MG63 (cell line): ENCODE measurements at regions not wholly inside any gene's neighbourhood (a gene's known extent, or its start where the extent isn't known, plus 50 kb on each side); places are given as distances from the start of the nearest gene placed in this dataset.
A peak's percentile ranks its signal among the peaks of the same experiment; 100 is the strongest.
"Not testable (repeated sequence)": the region's sequence is repeated elsewhere in the genome, so short reads cannot be mapped to it uniquely, and the experiment has no call there.

Source experiments
- DNase-seq: peaks from one replicate; pipeline ENCODE4 v3.0.0-alpha.2; 2020
- H3K27me3 ChIP-seq: fragments of 250-450 bp; sonication (Bioruptor Pico); 2 replicates; pipeline ENCODE4 v1.5.1; 2020; ENCODE audit warnings: mild to moderate bottlenecking, moderate library complexity
- H3K36me3 ChIP-seq: fragments of 250-450 bp; sonication (Bioruptor Pico); 2 replicates; pipeline ENCODE4 v1.5.1; 2020; ENCODE audit warnings: mild to moderate bottlenecking, moderate library complexity
- H3K4me3 ChIP-seq: fragments of 250-450 bp; sonication (Bioruptor Pico); 2 replicates; pipeline ENCODE4 v1.5.1; 2020; ENCODE audit warnings: mild to moderate bottlenecking, moderate library complexity
- H3K9me3 ChIP-seq: fragments of 250-450 bp; sonication (Bioruptor Pico); 2 replicates; pipeline ENCODE4 v1.5.1; 2020; ENCODE audit warnings: mild to moderate bottlenecking, moderate library complexity

- no peak for DNase-seq
- H3K9me3 ChIP-seq, result no peaks in the 10 kb centered on the region
- H3K27me3 ChIP-seq, result no peaks in the 10 kb centered on the region
- H3K36me3 ChIP-seq, result no peaks in the 10 kb centered on the region
- H3K4me3 ChIP-seq, result no peak overlapping the region
Measured at GRCh38 chr4:34972189-34972588, 1272.1 kb downstream of the ARAP2 start.

- DNase-seq, result no peak
- Histone ChIP-seq H3K36me3 (no peaks in the 10 kb centered on the region), H3K27me3 (no peaks in the 10 kb centered on the region), H3K9me3 (no peaks in the 10 kb centered on the region), H3K4me3 (no peak overlapping the region)
Measured at GRCh38 chr4:34973650-34974312, 1270.5 kb downstream of the ARAP2 start.

GRCh38 chr4:34974313-34974680, 1270.0 kb downstream of the ARAP2 start:
- Histone ChIP-seq H3K9me3 (no peaks in the 10 kb centered on the region), H3K4me3 (no peak overlapping the region), H3K36me3 (no peaks in the 10 kb centered on the region), H3K27me3 (no peaks in the 10 kb centered on the region)
- DNase-seq, result no peak

- not testable (repeated sequence) for H3K9me3 ChIP-seq, H3K4me3 ChIP-seq, H3K27me3 ChIP-seq, H3K36me3 ChIP-seq
- DNase-seq, result peak; percentile 50
Measured at GRCh38 chr4:35021222-35021621, 1223.1 kb downstream of the ARAP2 start.

GRCh38 chr4:35025152-35025834, 1219.0 kb downstream of the ARAP2 start:
- no peak for DNase-seq
- Histone ChIP-seq H3K9me3 (no peaks in the 10 kb centered on the region), H3K4me3 (no peak overlapping the region), H3K36me3 (no peaks in the 10 kb centered on the region), H3K27me3 (no peaks in the 10 kb centered on the region)

GRCh38 chr4:35038079-35038805, 1206.1 kb downstream of the ARAP2 start:
- Histone ChIP-seq H3K27me3 (no peaks in the 10 kb centered on the region), H3K9me3 (no peaks in the 10 kb centered on the region), H3K4me3 (no peak overlapping the region), H3K36me3 (no peaks in the 10 kb centered on the region)
- no peak for DNase-seq

- no peak for DNase-seq
- Histone ChIP-seq H3K27me3 (no peaks in the 10 kb centered on the region), H3K4me3 (no peak overlapping the region)
Measured at GRCh38 chr4:35038845-35039244, 1205.5 kb downstream of the ARAP2 start.

GRCh38 chr4:35052546-35052945, 1191.8 kb downstream of the ARAP2 start:
- Histone ChIP-seq H3K4me3 (no peak overlapping the region), H3K27me3 (no peaks in the 10 kb centered on the region), H3K9me3 (no peaks in the 10 kb centered on the region), H3K36me3 (no peaks in the 10 kb centered on the region)
- no peak for DNase-seq

More at GRCh38 chr4:35038845-35039244, 1205.5 kb downstream of the ARAP2 start:
- H3K9me3 ChIP-seq, result no peaks in the 10 kb centered on the region
- no peaks in the 10 kb centered on the region for H3K36me3 ChIP-seq

- DNase-seq, result no peak
- H3K36me3 ChIP-seq, result no peaks in the 10 kb centered on the region
- H3K27me3 ChIP-seq, result no peaks in the 10 kb centered on the region
- no peaks in the 10 kb centered on the region for H3K9me3 ChIP-seq
- no peak overlapping the region for H3K4me3 ChIP-seq
Measured at GRCh38 chr4:35063031-35063570, 1181.2 kb downstream of the ARAP2 start.

- no peak overlapping the region for H3K4me3 ChIP-seq
- H3K27me3 ChIP-seq, result no peaks in the 10 kb centered on the region
- no peak for DNase-seq
- no peaks in the 10 kb centered on the region for H3K36me3 ChIP-seq
- no peaks in the 10 kb centered on the region for H3K9me3 ChIP-seq
Measured at GRCh38 chr4:35066406-35066805, 1177.9 kb downstream of the ARAP2 start.

GRCh38 chr4:35080799-35081198, 1163.5 kb downstream of the ARAP2 start:
- Histone ChIP-seq H3K4me3 (no peak overlapping the region), H3K36me3 (no peaks in the 10 kb centered on the region), H3K27me3 (no peaks in the 10 kb centered on the region), H3K9me3 (no peaks in the 10 kb centered on the region)
- DNase-seq, result no peak

GRCh38 chr4:35087218-35087617, 1157.1 kb downstream of the ARAP2 start:
- DNase-seq, result no peak
- H3K9me3 ChIP-seq, result no peaks in the 10 kb centered on the region
- no peaks in the 10 kb centered on the region for H3K27me3 ChIP-seq
- no peak overlapping the region for H3K4me3 ChIP-seq
- H3K36me3 ChIP-seq, result no peaks in the 10 kb centered on the region

GRCh38 chr4:35100932-35101331, 1143.4 kb downstream of the ARAP2 start:
- Histone ChIP-seq H3K4me3 (no peak overlapping the region), H3K9me3 (no peaks in the 10 kb centered on the region), H3K36me3 (no peaks in the 10 kb centered on the region), H3K27me3 (no peaks in the 10 kb centered on the region)
- no peak for DNase-seq

GRCh38 chr4:35102066-35102465, 1142.2 kb downstream of the ARAP2 start:
- no peak overlapping the region for H3K4me3 ChIP-seq
- no peaks in the 10 kb centered on the region for H3K36me3 ChIP-seq
- H3K9me3 ChIP-seq, result no peaks in the 10 kb centered on the region
- DNase-seq, result no peak
- H3K27me3 ChIP-seq, result no peaks in the 10 kb centered on the region

GRCh38 chr4:35105486-35105885, 1138.8 kb downstream of the ARAP2 start:
- no peak overlapping the region for H3K4me3 ChIP-seq
- no peak for DNase-seq
- H3K36me3 ChIP-seq, result no peaks in the 10 kb centered on the region
- no peaks in the 10 kb centered on the region for H3K27me3 ChIP-seq
- H3K9me3 ChIP-seq, result no peaks in the 10 kb centered on the region

GRCh38 chr4:35106091-35106734, 1138.1 kb downstream of the ARAP2 start:
- Histone ChIP-seq H3K9me3 (no peaks in the 10 kb centered on the region), H3K36me3 (no peaks in the 10 kb centered on the region), H3K27me3 (no peaks in the 10 kb centered on the region), H3K4me3 (no peak overlapping the region)
- DNase-seq, result no peak

- DNase-seq, result no peak
- Histone ChIP-seq H3K36me3 (no peaks in the 10 kb centered on the region), H3K4me3 (no peak overlapping the region), H3K27me3 (no peaks in the 10 kb centered on the region), H3K9me3 (no peaks in the 10 kb centered on the region)
Measured at GRCh38 chr4:35124106-35124505, 1120.2 kb downstream of the ARAP2 start.
